HEK293T (cell line): ENCODE measurements at regions not wholly inside any gene's neighbourhood (a gene's known extent, or its start where the extent isn't known, plus 50 kb on each side); places are given as distances from the start of the nearest gene placed in this dataset.

Experiments used
- BHLHE40 ChIP-seq: fragments of 450-650 bp; IDR thresholded peaks from 2 replicates; pipeline ENCODE4 v1.6.1; 2016; ENCODE audit warnings: mild to moderate bottlenecking, moderate library complexity, borderline replicate concordance
- FOXM1 ChIP-seq: fragments of 450-650 bp; IDR thresholded peaks from 2 replicates; pipeline ENCODE4 v1.6.1; 2017; ENCODE audit warnings: mild to moderate bottlenecking, borderline replicate concordance
- SP1 ChIP-seq: fragments of 450-650 bp; IDR thresholded peaks from 2 replicates; pipeline ENCODE4 v1.6.1; 2017
- SUZ12 ChIP-seq: fragments of 450-650 bp; IDR thresholded peaks from 2 replicates; pipeline ENCODE4 v1.6.1; 2016; ENCODE audit warnings: mild to moderate bottlenecking

DNA sequence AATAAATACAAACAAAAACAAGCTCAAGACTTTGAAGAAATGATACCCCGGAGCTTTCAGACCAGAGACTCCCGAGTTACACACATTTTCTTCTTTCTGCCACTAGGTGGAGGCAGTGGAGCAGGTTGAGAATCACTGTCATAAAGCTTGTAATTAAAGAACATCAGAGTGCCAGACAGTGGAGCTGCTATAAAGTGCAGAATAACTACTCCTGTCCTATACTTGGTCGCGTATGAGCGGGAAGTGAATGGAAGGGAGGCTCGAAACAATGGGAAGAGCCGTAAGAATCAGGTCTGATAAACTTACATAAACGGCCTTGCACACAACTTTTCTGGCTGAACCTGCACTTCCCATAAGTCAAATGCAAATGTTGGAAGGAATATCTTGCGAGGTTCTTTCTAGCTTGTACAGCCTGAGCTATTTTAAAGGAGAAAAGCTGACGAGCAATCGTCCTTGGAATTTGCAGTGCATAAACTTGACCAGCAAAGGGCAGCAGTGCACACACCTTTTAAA lies 189.0 kb downstream of the RPIA start:
- TF ChIP-seq SP1 (no peak), SUZ12 (no peak), BHLHE40 (no peak), FOXM1 (no peak)
